Effector memory CD8-positive, alpha-beta T cell (primary cell): ENCODE measurements at regions not wholly inside any gene's neighbourhood (a gene's known extent, or its start where the extent isn't known, plus 50 kb on each side); places are given as distances from the start of the nearest gene placed in this dataset.

Experiments used
- ATAC-seq: fragments of 150-1000 bp; cut with Tn5 transposase; replicated peaks from 2 replicates; pipeline ENCODE4 v1.10.0; 2021; ENCODE audit warnings: mild to moderate bottlenecking, moderate library complexity
- DNase-seq, 3 experiments: peaks; one replicate each; pipeline ENCODE4 v3.0.0; 2021
- H3K27ac Mint-ChIP-seq, 2 donors: one replicate each; pipeline ENCODE4 v1.8.0; 2022; ENCODE audit warnings: mild to moderate bottlenecking in 2 of 2, mixed read lengths in 2 of 2, moderate library complexity in 2 of 2
- H3K27me3 Mint-ChIP-seq, 2 donors: one replicate each; pipeline ENCODE4 v1.8.0; 2022; ENCODE audit warnings: mixed read lengths in 2 of 2
- H3K36me3 Mint-ChIP-seq: one replicate; pipeline ENCODE4 v1.8.0; 2022; ENCODE audit warnings: mild to moderate bottlenecking, moderate library complexity, mixed read lengths; ENCODE audit not compliant: insufficient read depth
- H3K4me1 Mint-ChIP-seq, 2 donors: one replicate each; pipeline ENCODE4 v1.8.0; 2022; ENCODE audit warnings: low read depth in 2 of 2, mixed read lengths in 2 of 2
- H3K4me3 Mint-ChIP-seq, 2 donors: one replicate each; pipeline ENCODE4 v1.8.0; 2022; ENCODE audit warnings: mild to moderate bottlenecking in 2 of 2, mixed read lengths in 2 of 2, moderate library complexity in 2 of 2
- H3K9me3 Mint-ChIP-seq, 2 donors: one replicate each; pipeline ENCODE4 v1.8.0; 2022; ENCODE audit warnings: mixed read lengths in 2 of 2

- Mint-ChIP-seq H3K27ac (no peak overlapping the region), H3K4me3 (no peak overlapping the region), H3K27me3 (no peaks in the 10 kb centered on the region), H3K36me3 (no peaks in the 10 kb centered on the region), H3K4me1 (no peaks in the 10 kb centered on the region), H3K9me3 (peaks cover 0 to 8% of the 10 kb centered on the region in 2 donors)
- DNase-seq: no peak
- ATAC-seq: no peak
Observed at GRCh38 chr7:109190766-109191398, 621.2 kb downstream of the DNAJB9 start.

GRCh38 chr7:109206196-109206595, 636.5 kb downstream of the DNAJB9 start:
- no peaks in the 10 kb centered on the region for H3K36me3 Mint-ChIP-seq
- no peaks in the 10 kb centered on the region for H3K4me1 Mint-ChIP-seq
- no peak overlapping the region for H3K27ac Mint-ChIP-seq
- ATAC-seq (no peak), DNase-seq (no peak)
- H3K4me3 Mint-ChIP-seq: no peak overlapping the region
- no peaks in the 10 kb centered on the region for H3K27me3 Mint-ChIP-seq
- H3K9me3 Mint-ChIP-seq: peaks cover 9 to 31% of the 10 kb centered on the region in 2 donors

- H3K27me3 Mint-ChIP-seq: no peaks in the 10 kb centered on the region
- peaks cover 2 to 16% of the 10 kb centered on the region in 2 donors for H3K9me3 Mint-ChIP-seq
- H3K36me3 Mint-ChIP-seq: no peaks in the 10 kb centered on the region
- ATAC-seq (no peak), DNase-seq (no peak)
- H3K4me3 Mint-ChIP-seq: no peak overlapping the region
- H3K27ac Mint-ChIP-seq: no peak overlapping the region
- H3K4me1 Mint-ChIP-seq: no peaks in the 10 kb centered on the region
Observed at GRCh38 chr7:109213081-109213480, 643.4 kb downstream of the DNAJB9 start.

- Mint-ChIP-seq H3K4me3 (no peak overlapping the region), H3K27ac (no peak overlapping the region), H3K27me3 (no peaks in the 10 kb centered on the region), H3K9me3 (peaks cover 2 to 10% of the 10 kb centered on the region in 2 donors), H3K36me3 (no peaks in the 10 kb centered on the region), H3K4me1 (no peaks in the 10 kb centered on the region)
- DNase-seq: no peak
- no peak for ATAC-seq
Observed at GRCh38 chr7:109215341-109215740, 645.7 kb downstream of the DNAJB9 start.

- Mint-ChIP-seq H3K27me3 (no peaks in the 10 kb centered on the region), H3K9me3 (peaks cover 0 to 2% of the 10 kb centered on the region in 2 donors), H3K27ac (no peak overlapping the region), H3K4me3 (no peak overlapping the region), H3K36me3 (no peaks in the 10 kb centered on the region), H3K4me1 (no peaks in the 10 kb centered on the region)
- no peak for ATAC-seq
- DNase-seq: no peak
Observed at GRCh38 chr7:109224100-109224499, 654.4 kb downstream of the DNAJB9 start.

- Mint-ChIP-seq H3K27me3 (no peaks in the 10 kb centered on the region), H3K36me3 (no peaks in the 10 kb centered on the region), H3K4me3 (no peak overlapping the region), H3K9me3 (peaks cover 0 to 2% of the 10 kb centered on the region in 2 donors), H3K27ac (no peak overlapping the region), H3K4me1 (no peaks in the 10 kb centered on the region)
- ATAC-seq (no peak), DNase-seq (no peak)
Observed at GRCh38 chr7:109226699-109227098, 657.0 kb downstream of the DNAJB9 start.

GRCh38 chr7:109235316-109235715, 665.6 kb downstream of the DNAJB9 start:
- Mint-ChIP-seq H3K4me3 (no peak overlapping the region), H3K27ac (no peak overlapping the region), H3K36me3 (no peaks in the 10 kb centered on the region), H3K9me3 (peaks cover 0 to 8% of the 10 kb centered on the region in 2 donors), H3K4me1 (no peaks in the 10 kb centered on the region), H3K27me3 (no peaks in the 10 kb centered on the region)
- ATAC-seq (no peak), DNase-seq (no peak)

GRCh38 chr7:109246330-109247077, 676.8 kb downstream of the DNAJB9 start:
- H3K27me3 Mint-ChIP-seq: no peaks in the 10 kb centered on the region
- H3K4me1 Mint-ChIP-seq: no peaks in the 10 kb centered on the region
- no peak overlapping the region for H3K27ac Mint-ChIP-seq
- no peak overlapping the region for H3K4me3 Mint-ChIP-seq
- H3K9me3 Mint-ChIP-seq: peaks cover 8 to 14% of the 10 kb centered on the region in 2 donors
- H3K36me3 Mint-ChIP-seq: no peaks in the 10 kb centered on the region
- DNase-seq (no peak), ATAC-seq (no peak)

- no peaks in the 10 kb centered on the region for H3K4me1 Mint-ChIP-seq
- H3K27ac Mint-ChIP-seq: no peak overlapping the region
- peaks cover 0 to 9% of the 10 kb centered on the region in 2 donors for H3K9me3 Mint-ChIP-seq
Observed at GRCh38 chr7:109256762-109257560, 687.3 kb downstream of the DNAJB9 start.

GRCh38 chr7:109259151-109259550, 689.5 kb downstream of the DNAJB9 start:
- DNase-seq (no peak), ATAC-seq (no peak)
- Mint-ChIP-seq H3K9me3 (peaks cover 0 to 12% of the 10 kb centered on the region in 2 donors), H3K4me1 (no peaks in the 10 kb centered on the region), H3K27ac (no peak overlapping the region), H3K4me3 (no peak overlapping the region), H3K27me3 (no peaks in the 10 kb centered on the region), H3K36me3 (no peaks in the 10 kb centered on the region)

More at GRCh38 chr7:109256762-109257560, 687.3 kb downstream of the DNAJB9 start:
- DNase-seq: no peak
- Mint-ChIP-seq H3K4me3 (no peak overlapping the region), H3K27me3 (no peaks in the 10 kb centered on the region), H3K36me3 (no peaks in the 10 kb centered on the region)
- ATAC-seq: no peak

GRCh38 chr7:109261781-109262180, 692.1 kb downstream of the DNAJB9 start:
- no peak for ATAC-seq
- no peaks in the 10 kb centered on the region for H3K36me3 Mint-ChIP-seq
- H3K4me3 Mint-ChIP-seq: no peak overlapping the region
- H3K4me1 Mint-ChIP-seq: no peaks in the 10 kb centered on the region
- no peak for DNase-seq
- H3K27me3 Mint-ChIP-seq: no peaks in the 10 kb centered on the region
- H3K9me3 Mint-ChIP-seq: peaks cover 0 to 12% of the 10 kb centered on the region in 2 donors
- no peak overlapping the region for H3K27ac Mint-ChIP-seq

GRCh38 chr7:109266610-109267009, 696.9 kb downstream of the DNAJB9 start:
- Mint-ChIP-seq H3K9me3 (peaks cover 0 to 9% of the 10 kb centered on the region in 2 donors), H3K36me3 (no peaks in the 10 kb centered on the region), H3K27ac (no peak overlapping the region), H3K4me3 (no peak overlapping the region), H3K27me3 (no peaks in the 10 kb centered on the region), H3K4me1 (no peaks in the 10 kb centered on the region)
- DNase-seq: no peak
- ATAC-seq: no peak

GRCh38 chr7:109276348-109276747, 706.7 kb downstream of the DNAJB9 start:
- H3K36me3 Mint-ChIP-seq: no peaks in the 10 kb centered on the region
- H3K4me3 Mint-ChIP-seq: no peak overlapping the region
- peaks cover 9 to 10% of the 10 kb centered on the region in 2 donors for H3K9me3 Mint-ChIP-seq
- H3K27me3 Mint-ChIP-seq: no peaks in the 10 kb centered on the region
- H3K4me1 Mint-ChIP-seq: no peaks in the 10 kb centered on the region
- no peak for ATAC-seq
- no peak overlapping the region for H3K27ac Mint-ChIP-seq
- no peak for DNase-seq
